H1 (cell line): ENCODE measurements at regions not wholly inside any gene's neighbourhood (a gene's known extent, or its start where the extent isn't known, plus 50 kb on each side); places are given as distances from the start of the nearest gene placed in this dataset.

Experiments used
- CHD1 ChIP-seq: IDR thresholded peaks from 2 replicates; pipeline ENCODE4 v1.6.1; 2012; ENCODE audit warnings: low read depth, low read length, improper control_type of control experiment
- SIN3A ChIP-seq, 2 experiments: IDR thresholded peaks in 1 of 2; conservative IDR thresholded peaks in 1 of 2; 2 replicates each; pipeline ENCODE4 v1.6.1; 2011 to 2012; ENCODE audit warnings: low read length in 2 of 2, improper control_type of control experiment in 1 of 2, low read depth in 1 of 2, mild to moderate bottlenecking in 1 of 2
- USF2 ChIP-seq: IDR thresholded peaks from 2 replicates; pipeline ENCODE4 v1.6.1; 2011; ENCODE audit warnings: low read length, improper control_type of control experiment

- no peak for TF ChIP-seq CHD1
- no peak for TF ChIP-seq USF2
- TF ChIP-seq SIN3A (conservative IDR thresholded peaks at IDR 0.05 in 1 of 2, IDR thresholded peaks at IDR 0.05 in 1 of 2; ENCODE audit: low read depth in 1 of 2, low read length in 2 of 2) = no peak
These were observed 150.6 kb downstream of the SPATA19 start (continued) for GRCh38 chr11:133694701-133695100.
